Left lung (tissue), 4 donors: ENCODE measurements at regions not wholly inside any gene's neighbourhood (a gene's known extent, or its start where the extent isn't known, plus 50 kb on each side); places are given as distances from the start of the nearest gene placed in this dataset.
A peak's percentile ranks its signal among the peaks of the same experiment; 100 is the strongest.
"Not testable (repeated sequence)": the region's sequence is repeated elsewhere in the genome, so short reads cannot be mapped to it uniquely, and the experiment has no call there.

Experiments
- ATAC-seq: fragments of 200-7000 bp; cut with Tn5 transposase; one replicate; pipeline ENCODE4 v1.9.1; 2020; ENCODE audit warnings: moderate library complexity
- DNase-seq, 4 donors: peaks; one replicate each; pipeline ENCODE4 v3.0.0-alpha.2; 2013 to 2020
- H3K27ac ChIP-seq, 2 donors: fragments of 200-600 bp; sonication (generic) in 1 of 2; one replicate each; pipeline versions ENCODE4 v1.5.0 to v1.8.0; 2020 to 2021
- H3K27me3 ChIP-seq, 2 donors: fragments of 200-600 bp; sonication (generic) in 1 of 2; one replicate each; pipeline versions ENCODE4 v1.5.0 to v1.8.0; 2020 to 2021
- H3K36me3 ChIP-seq, 2 donors: fragments of 200-600 bp; sonication (generic) in 1 of 2; one replicate each; pipeline versions ENCODE4 v1.5.0 to v1.8.0; 2020 to 2021
- H3K4me1 ChIP-seq, 2 donors: fragments of 200-600 bp; one replicate each; pipeline ENCODE4 v1.8.0; 2021
- H3K4me3 ChIP-seq, 2 donors: fragments of 200-600 bp; sonication (generic) in 1 of 2; one replicate each; pipeline versions ENCODE4 v1.5.0 to v1.8.0; 2020 to 2021; ENCODE audit warnings: mild to moderate bottlenecking in 1 of 2
- H3K9me3 ChIP-seq, 2 donors: fragments of 200-600 bp; sonication (generic) in 1 of 2; one replicate each; pipeline versions ENCODE4 v1.5.0 to v1.8.0; 2020 to 2021
- intact Hi-C, 2 donors: fragments of 100-400 bp; cut with DNase I; formaldehyde crosslinking; loops; one replicate each; pipeline versions ENCODE4 v1.11.2 to v1.14.2; 2022
- TF ChIP-seq, protein P1 (sequence below), 2 donors: fragments of 200-600 bp; sonication (generic) in 1 of 2; IDR thresholded peaks; one replicate each; pipeline versions ENCODE4 v1.5.0 to v1.8.0; 2021; ENCODE audit warnings: antibody characterized with exemption in 2 of 2
- donor health status: DM: no; HTN: yes; CAD: no.
- donor health status: DM: no; HTN: no; CAD: no.

- no peak for DNase-seq
- H3K4me1 ChIP-seq, result no peaks in the 10 kb centered on the region
- no peak overlapping the region for H3K27ac ChIP-seq
- intact Hi-C loops, result no loop called here
- TF ChIP-seq, protein P1, sequence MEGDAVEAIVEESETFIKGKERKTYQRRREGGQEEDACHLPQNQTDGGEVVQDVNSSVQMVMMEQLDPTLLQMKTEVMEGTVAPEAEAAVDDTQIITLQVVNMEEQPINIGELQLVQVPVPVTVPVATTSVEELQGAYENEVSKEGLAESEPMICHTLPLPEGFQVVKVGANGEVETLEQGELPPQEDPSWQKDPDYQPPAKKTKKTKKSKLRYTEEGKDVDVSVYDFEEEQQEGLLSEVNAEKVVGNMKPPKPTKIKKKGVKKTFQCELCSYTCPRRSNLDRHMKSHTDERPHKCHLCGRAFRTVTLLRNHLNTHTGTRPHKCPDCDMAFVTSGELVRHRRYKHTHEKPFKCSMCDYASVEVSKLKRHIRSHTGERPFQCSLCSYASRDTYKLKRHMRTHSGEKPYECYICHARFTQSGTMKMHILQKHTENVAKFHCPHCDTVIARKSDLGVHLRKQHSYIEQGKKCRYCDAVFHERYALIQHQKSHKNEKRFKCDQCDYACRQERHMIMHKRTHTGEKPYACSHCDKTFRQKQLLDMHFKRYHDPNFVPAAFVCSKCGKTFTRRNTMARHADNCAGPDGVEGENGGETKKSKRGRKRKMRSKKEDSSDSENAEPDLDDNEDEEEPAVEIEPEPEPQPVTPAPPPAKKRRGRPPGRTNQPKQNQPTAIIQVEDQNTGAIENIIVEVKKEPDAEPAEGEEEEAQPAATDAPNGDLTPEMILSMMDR (IDR thresholded peaks at IDR 0.05), result no peak
- H3K27me3 ChIP-seq, result no peaks in the 10 kb centered on the region
- H3K9me3 ChIP-seq, result no peaks in the 10 kb centered on the region
- H3K36me3 ChIP-seq, result no peaks in the 10 kb centered on the region
- H3K4me3 ChIP-seq, result no peak overlapping the region
- no peak for ATAC-seq
Observed at GRCh38 chr20:52004018-52004417, 187.6 kb downstream of the ZFP64 start.

DNA sequence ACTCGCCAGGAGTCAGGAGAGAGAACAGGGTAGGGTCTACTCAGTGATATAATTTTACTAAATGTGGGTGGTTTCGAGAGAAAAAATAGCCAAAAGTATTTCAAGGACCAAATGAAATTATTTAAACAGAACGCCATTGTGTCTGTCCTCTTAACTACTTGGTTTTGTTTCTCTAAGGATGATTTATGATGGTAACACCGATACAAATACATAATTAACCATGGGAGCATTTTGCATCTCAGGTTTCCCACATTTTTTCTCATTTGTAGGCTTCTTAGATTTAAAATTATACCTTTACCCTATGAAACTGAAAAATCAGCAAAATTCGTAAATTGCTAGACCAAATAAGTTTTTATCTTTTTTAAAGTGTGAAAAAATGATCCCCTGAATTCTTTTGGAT, 188.2 kb downstream of the ZFP64 start:
- no peak for DNase-seq
- H3K27ac ChIP-seq, result no peak overlapping the region
- H3K36me3 ChIP-seq, result no peaks in the 10 kb centered on the region
- ATAC-seq, result no peak
- TF ChIP-seq, protein P1 (IDR thresholded peaks at IDR 0.05), result no peak
- H3K4me3 ChIP-seq, result no peak overlapping the region
- H3K9me3 ChIP-seq, result no peaks in the 10 kb centered on the region
- no peaks in the 10 kb centered on the region for H3K4me1 ChIP-seq
- intact Hi-C loops, result no loop called here
- no peaks in the 10 kb centered on the region for H3K27me3 ChIP-seq

DNA sequence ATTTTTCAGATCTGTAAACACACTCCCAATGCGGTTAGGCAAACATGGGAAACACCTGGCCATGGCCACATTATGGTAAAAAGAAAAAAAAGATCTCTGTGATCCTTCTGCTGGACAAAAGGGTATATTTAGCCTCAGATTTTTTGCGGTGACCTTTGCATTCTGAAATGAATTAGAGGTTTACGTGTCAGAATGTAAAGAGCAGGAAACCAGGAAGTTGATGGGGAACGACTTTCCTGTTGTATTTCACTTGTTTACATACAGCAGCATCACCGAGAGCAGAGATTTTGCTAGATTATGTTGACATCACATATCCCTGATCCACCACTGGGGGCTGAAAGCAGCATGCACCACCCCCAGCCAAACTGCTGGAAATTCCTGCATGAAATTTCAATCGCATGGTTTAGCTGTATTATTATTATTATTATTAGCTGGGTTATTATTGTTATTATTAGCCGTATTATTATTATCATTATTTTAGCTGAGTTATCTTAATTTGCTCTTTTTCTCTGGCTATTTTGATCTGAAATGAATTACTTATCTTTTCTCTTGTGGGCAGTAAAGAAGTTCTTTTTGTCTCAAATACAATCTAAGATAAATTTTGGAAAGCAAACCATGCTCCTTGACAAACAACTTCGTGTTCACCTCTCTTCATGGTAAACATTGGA, 189.4 kb downstream of the ZFP64 start:
- Histone ChIP-seq H3K36me3 (no peaks in the 10 kb centered on the region), H3K4me1 (no peaks in the 10 kb centered on the region), H3K9me3 (no peaks in the 10 kb centered on the region), H3K27me3 (no peaks in the 10 kb centered on the region), H3K4me3 (no peak overlapping the region), H3K27ac (no peak overlapping the region)
- peak in 1 of 4 donors; percentile 24 for DNase-seq
- intact Hi-C loops, result no loop called here
- TF ChIP-seq, protein P1 (IDR thresholded peaks at IDR 0.05), result no peak
- no peak for ATAC-seq

DNA sequence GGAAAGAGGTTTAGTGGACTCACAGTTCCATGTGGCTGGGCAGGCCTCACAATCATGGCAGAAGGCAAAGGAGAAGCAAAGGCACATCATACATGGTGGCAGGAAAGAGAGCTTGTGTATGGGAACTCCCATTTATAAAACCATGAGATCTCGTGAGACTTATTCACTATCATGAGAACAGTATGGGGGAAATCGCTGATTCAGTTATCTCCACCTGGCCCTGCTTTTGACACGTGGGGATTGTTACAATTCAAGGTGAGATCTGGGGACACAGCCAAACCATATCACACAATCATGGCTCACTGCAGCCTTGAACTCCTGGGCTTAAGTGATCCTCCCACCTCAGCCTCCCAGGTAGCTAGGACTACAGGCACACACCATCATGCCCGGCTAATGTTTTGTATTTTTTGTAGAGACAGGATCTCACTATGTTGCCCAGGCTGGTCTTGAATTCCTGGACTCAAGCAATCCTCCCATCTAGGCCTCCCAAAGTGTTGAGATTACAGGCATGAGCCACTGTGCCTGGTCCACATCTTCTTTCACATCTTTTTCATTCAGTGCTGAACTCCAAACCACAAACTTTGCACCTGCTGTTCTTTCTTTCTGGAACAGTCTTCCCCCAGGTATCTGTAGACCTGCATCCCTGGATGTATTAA, 194.2 kb downstream of the ZFP64 start:
- H3K4me3 ChIP-seq, H3K36me3 ChIP-seq, H3K9me3 ChIP-seq, H3K27me3 ChIP-seq, ATAC-seq, intact Hi-C loops, H3K4me1 ChIP-seq, DNase-seq, H3K27ac ChIP-seq: not testable (repeated sequence)

DNA sequence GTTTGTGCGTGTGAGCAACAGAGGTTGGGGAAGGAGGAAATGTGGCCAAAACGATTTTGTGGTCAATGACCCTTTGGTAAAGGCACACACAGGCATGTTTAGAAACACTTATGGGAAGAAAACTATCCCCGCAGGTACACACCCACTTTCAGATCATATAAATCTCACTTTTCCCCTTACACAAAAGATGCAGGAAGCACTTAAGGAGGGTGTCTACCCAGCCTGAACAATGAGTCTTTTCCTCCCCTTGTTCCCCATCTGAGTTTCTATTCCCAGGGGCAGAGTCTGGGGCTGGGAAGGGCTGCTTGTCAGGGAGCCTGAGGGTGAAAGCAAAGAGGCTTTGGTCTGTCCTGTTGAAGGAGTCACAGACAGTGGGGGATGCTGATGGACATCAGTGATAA, 193.2 kb upstream of the SALL4 start:
- TF ChIP-seq, protein P1 (IDR thresholded peaks at IDR 0.05), result no peak
- Histone ChIP-seq H3K27me3 (no peaks in the 10 kb centered on the region), H3K36me3 (no peaks in the 10 kb centered on the region)

More for the DNA sequence above, 193.2 kb upstream of the SALL4 start:
- DNase-seq, result no peak
- Histone ChIP-seq H3K27ac (no peak overlapping the region), H3K9me3 (no peaks in the 10 kb centered on the region), H3K4me3 (no peak overlapping the region), H3K4me1 (no peaks in the 10 kb centered on the region)
- intact Hi-C loops, result no loop called here
- ATAC-seq, result no peak
